NCI-H82 treated with DMSO at 0.1 percent for 48 hours (cell line): ENCODE measurements at regions not wholly inside any gene's neighbourhood (a gene's known extent, or its start where the extent isn't known, plus 50 kb on each side); places are given as distances from the start of the nearest gene placed in this dataset.
"Not testable (repeated sequence)": the region's sequence is repeated elsewhere in the genome, so short reads cannot be mapped to it uniquely, and the experiment has no call there.

Experiments used
- DNase-seq: peaks from one replicate; lab custom pipeline; 2025; ENCODE audit not compliant: unreplicated experiment; lab: John Stamatoyannopoulos, UW

DNA sequence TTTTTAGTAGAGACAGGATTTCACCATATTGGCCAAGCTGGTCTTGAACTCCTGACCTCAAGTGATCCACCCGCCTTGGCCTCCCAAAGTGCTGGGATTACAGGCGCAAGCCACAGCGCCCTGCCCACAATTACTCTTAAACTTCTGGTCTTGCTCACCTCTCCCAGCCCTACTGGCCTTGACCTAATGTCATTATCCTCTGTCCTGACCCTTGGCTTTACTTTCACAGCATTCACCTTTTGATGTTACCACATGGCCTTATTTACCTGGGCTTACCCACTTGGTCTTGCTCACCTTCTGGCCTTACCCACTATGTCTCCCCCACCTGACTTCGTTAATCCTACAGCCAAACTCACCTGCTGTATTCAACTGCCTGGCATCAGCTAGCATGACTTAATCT is 105.9 kb downstream of the IL12A start:
- DNase-seq: no peak

DNA sequence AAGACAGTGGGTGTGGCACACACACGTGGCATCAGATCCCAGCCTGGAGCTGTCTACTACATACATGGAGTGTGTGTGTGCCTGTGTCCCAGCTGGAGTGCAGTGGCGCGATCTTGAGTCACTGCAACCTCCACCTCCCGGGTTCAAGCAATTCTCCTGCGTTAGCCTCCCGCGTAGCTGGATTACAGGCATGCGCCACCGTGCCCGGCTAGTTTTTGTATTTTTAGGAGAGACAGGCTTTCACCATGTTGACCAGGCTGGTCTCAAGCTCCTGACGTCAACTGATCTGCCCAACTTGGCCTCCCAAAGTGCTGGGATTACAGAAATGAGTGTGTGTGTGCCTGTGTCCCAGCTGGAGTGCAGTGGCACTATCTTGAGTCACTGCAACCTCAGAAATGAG is 108.8 kb downstream of the IL12A start:
- DNase-seq: no peak

DNA sequence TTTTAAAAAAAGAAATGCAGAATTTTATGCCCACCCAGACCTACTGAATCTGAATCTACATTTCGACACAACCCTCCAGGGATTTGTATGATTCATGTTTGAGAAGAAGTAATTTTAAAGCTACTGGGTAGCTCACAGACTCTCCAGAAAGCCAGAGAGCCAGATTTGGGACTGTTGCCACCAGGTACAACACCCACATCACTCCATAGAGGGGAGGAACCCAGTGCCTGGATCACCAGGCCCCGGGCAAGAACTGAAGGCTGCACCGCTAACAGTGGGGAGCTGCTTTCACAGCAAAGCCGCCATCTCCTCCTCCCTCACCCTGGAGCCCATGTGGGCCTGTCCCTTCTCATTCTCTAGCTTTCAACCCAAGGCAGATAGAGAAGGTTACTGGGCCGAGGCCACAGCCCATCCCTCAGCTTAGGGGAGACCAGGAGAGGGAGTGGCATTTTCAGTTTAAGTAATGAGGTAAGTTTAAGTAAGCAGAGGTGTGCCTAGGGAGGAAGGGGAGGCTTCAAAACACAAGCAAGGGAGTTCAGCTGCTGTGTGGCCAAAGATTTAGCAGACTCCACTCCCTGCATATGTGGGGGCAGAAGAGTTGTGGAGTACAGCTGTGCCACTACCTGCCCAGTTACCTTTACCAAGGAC is 109.8 kb downstream of the IL12A start:
- DNase-seq: no peak

DNA sequence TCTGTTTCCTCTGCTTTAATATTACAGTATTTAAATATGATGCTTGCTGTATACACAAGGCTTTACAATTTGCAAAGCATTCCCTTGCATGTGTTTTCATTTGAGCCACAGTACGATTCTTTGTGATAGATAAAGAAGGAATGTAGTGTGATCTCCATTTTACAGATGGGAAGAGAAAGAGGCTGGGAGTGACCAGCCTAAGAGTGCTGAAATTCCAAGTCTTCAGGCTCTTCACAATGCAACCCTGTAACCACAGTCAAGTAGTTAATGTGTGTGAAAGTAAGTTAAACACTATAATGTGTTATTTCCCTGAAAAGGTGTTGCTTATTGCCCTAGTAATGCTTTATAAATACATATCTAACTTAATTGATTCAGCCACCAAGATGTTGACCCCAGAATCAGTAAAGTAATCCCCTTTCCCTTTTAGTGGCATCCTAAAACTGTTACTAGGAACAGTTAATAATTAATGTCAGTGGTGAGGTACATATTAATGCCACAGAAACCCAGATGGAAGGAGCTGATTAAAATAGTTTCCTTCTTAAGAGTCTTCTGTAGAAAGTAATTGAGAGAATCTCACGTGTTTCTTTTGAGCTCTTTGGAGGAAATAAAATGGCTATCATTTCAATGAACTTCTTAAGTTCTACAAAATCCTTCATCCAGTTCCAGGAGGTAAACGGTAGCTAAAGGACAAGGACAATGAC is 110.4 kb downstream of the IL12A start:
- DNase-seq: no peak

DNA sequence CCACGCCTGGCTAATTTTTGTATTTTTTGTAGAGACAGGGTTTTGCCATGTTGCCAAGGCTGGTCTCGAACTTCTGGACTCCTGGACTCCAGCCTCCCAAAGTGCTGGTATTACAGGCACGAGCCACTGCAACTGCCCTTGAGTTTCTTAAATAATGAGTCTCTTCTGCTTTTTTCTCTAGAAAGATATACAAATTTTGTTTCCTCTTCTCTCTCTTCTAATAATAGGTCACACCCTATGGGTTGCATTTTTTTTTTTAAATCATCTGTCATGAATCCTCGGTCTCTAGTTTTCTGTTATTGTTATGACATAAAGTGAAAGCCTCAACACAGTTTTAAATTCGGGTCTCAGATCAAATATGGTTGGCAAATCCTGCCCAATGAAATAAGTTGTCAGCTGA is 111.2 kb downstream of the IL12A start:
- no peak for DNase-seq

GRCh38 chr3:160100610-160101009 is 112.0 kb downstream of the IL12A start:
- DNase-seq: no peak

DNA sequence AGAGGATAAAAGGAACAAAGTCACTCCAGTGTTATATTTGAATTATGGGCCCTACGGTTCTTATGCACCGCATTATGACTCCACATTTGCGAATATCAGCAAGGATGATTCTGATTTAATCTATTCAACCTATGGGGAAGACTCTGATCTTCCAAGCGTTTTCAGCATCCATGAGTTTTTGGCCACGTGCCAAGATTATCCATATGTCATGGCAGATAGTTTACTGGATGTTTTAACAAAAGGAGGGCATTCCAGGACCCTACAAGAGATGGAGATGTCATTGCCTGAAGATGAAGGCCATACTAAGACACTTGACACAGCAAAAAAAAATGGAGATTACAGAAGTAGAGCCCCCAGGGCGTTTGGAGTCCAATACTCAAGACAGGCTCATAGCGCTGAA is 113.4 kb downstream of the IL12A start:
- DNase-seq: not testable (repeated sequence)

- no peak for DNase-seq
Observed at GRCh38 chr3:160103397-160103796, 114.8 kb downstream of the IL12A start.

- DNase-seq: no peak
Observed at GRCh38 chr3:160105907-160106584, 117.4 kb downstream of the IL12A start.

DNA sequence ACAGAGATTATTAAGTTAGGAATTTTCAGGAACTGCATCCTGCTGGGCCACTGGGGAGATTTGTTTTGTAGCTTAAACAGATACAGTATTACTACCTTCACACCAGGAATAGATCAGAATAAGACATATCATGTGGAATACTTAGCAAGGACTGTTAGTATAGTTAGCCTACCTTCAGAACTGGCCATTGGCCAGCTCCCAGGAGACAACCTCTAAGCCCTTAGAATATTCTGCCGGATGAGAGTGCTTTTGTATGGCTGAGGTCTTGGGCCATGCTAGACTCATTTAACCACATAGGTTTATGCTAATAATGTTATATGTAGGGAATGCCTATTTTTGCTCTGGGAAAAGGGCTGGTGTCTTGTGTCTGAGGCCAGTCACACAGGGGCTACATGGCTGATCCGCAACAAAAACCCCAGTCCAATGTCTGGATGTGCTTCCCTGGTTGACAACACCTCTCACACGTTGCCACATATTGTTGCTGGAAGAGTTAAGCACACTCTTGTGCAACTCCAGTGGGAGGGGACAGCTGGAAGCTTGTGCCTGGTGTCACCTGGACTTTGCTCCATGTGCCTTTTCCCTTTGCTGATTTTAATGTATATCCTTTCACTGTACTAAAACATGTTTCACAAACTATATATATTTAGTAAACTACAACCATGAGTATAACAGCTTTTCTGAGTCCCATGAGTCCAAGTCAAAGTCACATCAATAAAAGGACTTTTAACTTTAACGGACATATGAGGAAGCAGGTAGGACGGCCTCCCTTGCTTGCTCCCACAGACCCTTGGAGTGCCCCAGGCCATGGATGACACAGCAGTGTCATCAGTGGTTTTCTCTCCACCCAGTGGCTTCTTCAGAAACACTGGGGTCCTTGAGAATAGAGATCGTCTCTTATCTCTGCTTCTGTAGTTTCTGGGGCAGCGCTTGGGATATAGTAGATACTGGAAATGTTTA is 118.0 kb upstream of the C3orf80 start:
- DNase-seq: no peak

- no peak for DNase-seq
Observed at GRCh38 chr3:160108362-160108761, 116.9 kb upstream of the C3orf80 start.

- DNase-seq: no peak
Observed at GRCh38 chr3:160112481-160112880, 112.7 kb upstream of the C3orf80 start.

DNA sequence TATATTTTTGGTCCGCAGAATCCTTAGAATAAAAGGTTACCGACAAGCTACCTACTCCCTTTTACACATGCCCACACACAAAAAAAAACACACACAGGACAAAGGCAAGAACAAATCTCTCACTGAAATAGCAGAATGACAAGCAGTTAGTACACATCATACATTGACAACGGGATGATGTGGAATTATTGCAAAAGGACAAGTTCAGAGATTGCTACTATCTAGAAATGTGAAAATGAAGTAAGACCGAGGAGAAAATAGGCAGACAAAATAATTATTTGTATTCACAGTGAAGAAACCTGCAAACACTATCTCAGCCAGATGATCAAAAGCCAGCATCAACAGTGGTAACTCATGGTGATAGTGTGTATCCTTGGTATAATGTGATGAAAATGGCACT is 112.2 kb upstream of the C3orf80 start:
- DNase-seq: no peak

DNA sequence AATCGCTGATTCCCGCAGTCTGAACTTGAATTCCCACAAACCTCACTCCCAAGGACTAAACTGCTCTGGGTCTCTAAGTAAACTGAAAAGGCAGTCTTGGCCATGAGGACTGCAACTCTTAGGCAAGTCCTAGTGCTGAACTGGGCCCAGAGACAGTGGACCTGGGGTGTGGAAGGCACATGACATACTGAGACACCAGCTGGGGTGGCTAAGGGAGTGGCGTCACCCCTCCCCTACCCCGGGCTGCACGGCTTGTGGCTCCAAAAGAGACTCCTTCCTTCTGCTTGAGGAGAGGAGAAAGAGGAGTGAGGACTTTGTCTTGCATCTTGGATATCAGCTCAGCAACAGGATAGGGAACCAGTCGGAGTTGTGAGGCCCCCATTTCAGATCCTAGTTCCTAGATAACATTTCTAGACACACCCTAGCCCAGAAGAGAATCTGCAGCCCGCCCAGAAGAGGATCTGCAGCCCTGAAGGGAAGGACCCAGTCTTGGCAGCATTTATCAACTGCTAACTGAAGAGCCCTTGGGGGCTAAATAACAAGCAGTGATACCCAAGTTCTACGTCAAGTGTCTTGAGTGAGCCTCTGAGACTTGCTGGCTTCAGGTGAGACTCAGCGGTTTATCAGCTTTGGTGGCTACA is 110.7 kb upstream of the C3orf80 start:
- DNase-seq: no peak

GRCh38 chr3:160115387-160115786 is 109.8 kb upstream of the C3orf80 start:
- no peak for DNase-seq

GRCh38 chr3:160124224-160124623 is 101.0 kb upstream of the C3orf80 start:
- no peak for DNase-seq

- DNase-seq: no peak
Observed at GRCh38 chr3:160125258-160125657, 100.0 kb upstream of the C3orf80 start.

DNA sequence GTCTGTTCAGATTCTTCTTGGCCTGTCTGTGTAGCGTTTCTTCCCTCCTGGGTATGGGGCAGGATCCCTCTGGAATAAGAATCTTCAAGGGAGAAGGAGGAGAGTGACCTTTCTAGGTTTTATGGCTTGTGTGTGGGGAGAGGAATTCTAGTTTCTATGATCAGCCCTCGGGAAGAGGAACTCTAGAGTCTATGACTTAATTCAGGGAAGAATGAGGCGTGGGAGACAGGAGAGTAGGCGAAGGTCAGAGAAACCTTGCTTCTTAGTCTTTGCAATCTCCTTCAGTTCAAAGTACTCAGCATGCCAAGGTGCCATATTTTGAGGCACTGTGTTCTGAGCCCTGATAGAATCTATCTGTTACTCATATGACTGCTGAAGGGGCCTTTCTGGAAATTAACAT is 99.2 kb upstream of the C3orf80 start:
- no peak for DNase-seq

GRCh38 chr3:160126761-160127160 is 98.5 kb upstream of the C3orf80 start:
- DNase-seq: no peak

GRCh38 chr3:160127308-160127707 is 97.9 kb upstream of the C3orf80 start:
- no peak for DNase-seq

DNA sequence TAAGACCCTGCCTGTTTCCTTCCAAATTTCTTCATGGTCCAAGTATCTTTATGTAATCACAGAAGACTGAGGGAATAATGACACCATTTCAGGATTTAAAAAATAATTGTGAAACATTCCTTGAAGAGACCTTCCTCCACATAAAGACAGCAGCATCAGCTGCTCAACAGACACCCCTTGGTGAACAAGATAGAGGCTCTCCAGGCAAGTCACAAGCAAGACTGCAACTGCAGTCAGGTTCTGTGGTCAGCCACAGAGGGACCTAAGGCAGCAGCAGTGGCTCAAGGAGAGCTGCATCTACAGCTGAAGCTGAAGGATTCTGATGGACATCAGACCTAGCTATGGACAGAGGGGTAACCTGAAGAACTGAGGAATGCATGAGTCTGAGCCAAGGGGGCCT is 97.2 kb upstream of the C3orf80 start:
- DNase-seq: no peak
